ENCODE measurements at regions not wholly inside any gene's neighbourhood (a gene's known extent, or its start where the extent isn't known, plus 50 kb on each side); places are given as distances from the start of the nearest gene placed in this dataset.

DNA sequence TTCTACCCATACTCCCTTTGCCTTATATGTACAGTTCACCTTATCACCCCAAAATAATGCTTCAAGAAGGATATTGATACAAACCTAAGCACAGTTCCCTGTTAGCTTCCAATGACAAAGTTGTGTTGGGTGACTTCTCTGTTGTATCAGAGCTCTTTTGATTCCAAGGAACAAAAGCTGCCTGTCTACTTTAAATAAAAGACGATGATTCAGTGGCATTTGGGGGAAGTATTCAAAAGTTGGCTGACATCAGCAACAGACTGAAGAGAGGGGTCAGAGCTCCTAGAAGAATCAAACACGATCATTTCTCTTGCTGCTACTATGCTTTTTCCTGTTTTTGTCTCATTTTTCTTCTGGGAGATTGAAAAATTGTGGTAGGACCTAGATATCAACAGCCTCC is 69.4 kb upstream of the CA10 start:
- DNase-seq (ENCODE audit: low spot score), result no peak
- TF ChIP-seq, protein P1, sequence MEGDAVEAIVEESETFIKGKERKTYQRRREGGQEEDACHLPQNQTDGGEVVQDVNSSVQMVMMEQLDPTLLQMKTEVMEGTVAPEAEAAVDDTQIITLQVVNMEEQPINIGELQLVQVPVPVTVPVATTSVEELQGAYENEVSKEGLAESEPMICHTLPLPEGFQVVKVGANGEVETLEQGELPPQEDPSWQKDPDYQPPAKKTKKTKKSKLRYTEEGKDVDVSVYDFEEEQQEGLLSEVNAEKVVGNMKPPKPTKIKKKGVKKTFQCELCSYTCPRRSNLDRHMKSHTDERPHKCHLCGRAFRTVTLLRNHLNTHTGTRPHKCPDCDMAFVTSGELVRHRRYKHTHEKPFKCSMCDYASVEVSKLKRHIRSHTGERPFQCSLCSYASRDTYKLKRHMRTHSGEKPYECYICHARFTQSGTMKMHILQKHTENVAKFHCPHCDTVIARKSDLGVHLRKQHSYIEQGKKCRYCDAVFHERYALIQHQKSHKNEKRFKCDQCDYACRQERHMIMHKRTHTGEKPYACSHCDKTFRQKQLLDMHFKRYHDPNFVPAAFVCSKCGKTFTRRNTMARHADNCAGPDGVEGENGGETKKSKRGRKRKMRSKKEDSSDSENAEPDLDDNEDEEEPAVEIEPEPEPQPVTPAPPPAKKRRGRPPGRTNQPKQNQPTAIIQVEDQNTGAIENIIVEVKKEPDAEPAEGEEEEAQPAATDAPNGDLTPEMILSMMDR (IDR thresholded peaks at IDR 0.05), result no peak

DNA sequence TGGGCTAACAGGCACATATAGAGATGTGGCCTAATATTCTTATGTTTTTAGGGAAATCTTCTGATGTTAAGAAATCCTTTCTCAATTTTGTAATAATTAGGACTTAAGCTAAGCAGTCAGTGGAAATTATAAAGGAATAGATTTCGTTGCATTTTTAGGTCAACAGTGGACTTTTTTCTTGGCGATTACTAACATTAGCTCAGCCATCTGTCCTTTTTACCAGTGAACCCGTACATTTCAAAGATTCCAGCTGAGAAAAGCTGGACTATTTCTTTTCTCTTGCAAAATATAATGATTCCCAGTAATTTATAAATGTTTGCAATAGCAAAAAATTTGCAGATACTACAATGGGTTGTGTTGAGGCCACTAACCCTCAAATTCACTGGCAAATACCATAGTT is 54.9 kb upstream of the CA10 start:
- Histone ChIP-seq H3K27ac (no peak overlapping the region), H3K4me3 (no peak overlapping the region)
- TF ChIP-seq, protein P1 (IDR thresholded peaks at IDR 0.05), result no peak
- no peak for DNase-seq (ENCODE audit: low spot score)

More for the DNA sequence above, 69.4 kb upstream of the CA10 start:
- H3K27ac ChIP-seq, result no peak overlapping the region
- H3K4me3 ChIP-seq, result no peak overlapping the region

GRCh38 chr17:52212851-52213250 is 54.3 kb upstream of the CA10 start:
- TF ChIP-seq, protein P1 (IDR thresholded peaks at IDR 0.05), result no peak
- DNase-seq (ENCODE audit: low spot score), result no peak
- H3K27ac ChIP-seq, result no peak overlapping the region
- H3K4me3 ChIP-seq, result no peak overlapping the region

GRCh38 chr17:52209507-52209906 is 51.0 kb upstream of the CA10 start:
- TF ChIP-seq, protein P1 (IDR thresholded peaks at IDR 0.05), result no peak
- no peak overlapping the region for H3K4me3 ChIP-seq
- H3K27ac ChIP-seq, result no peak overlapping the region
- DNase-seq (ENCODE audit: low spot score), result no peak
